ENCODE measurements at regions not wholly inside any gene's neighbourhood (a gene's known extent, or its start where the extent isn't known, plus 50 kb on each side); places are given as distances from the start of the nearest gene placed in this dataset.

GRCh38 chr6:168193816-168194721 is 115.1 kb upstream of the FRMD1 start:
- H2BK20ac ChIP-seq (ENCODE audit: low read depth, low read length) = no peak overlapping the region
- peaks cover 39% of the 10 kb centered on the region for H3K9me3 ChIP-seq (ENCODE audit: control insufficient read depth, insufficient read depth, low read length)
- ATAC-seq (ENCODE audit: low read depth) = no peak
- H3K79me1 ChIP-seq (ENCODE audit: low read depth in 1 of 2, low read length in 2 of 2) = no peaks in the 10 kb centered on the region
- H3K56ac ChIP-seq (ENCODE audit: extremely low read depth, insufficient read depth, low read length) = no peak overlapping the region
- no peak overlapping the region for H2BK15ac ChIP-seq (ENCODE audit: low read depth, low read length)
- no peak overlapping the region for H2AK9ac ChIP-seq (replicated peaks; ENCODE audit: low read depth, low read length, poor library complexity)
- ChIA-PET POLR2A (ENCODE audit: unreplicated experiment) (no interaction called here), CTCF (no interaction called here)
- no peak overlapping the region for H3K4me2 ChIP-seq (ENCODE audit: low read depth, low read length)
- no peak overlapping the region for H3K18ac ChIP-seq (ENCODE audit: low read depth, low read length)
- no peak overlapping the region for H3K23ac ChIP-seq (ENCODE audit: low read depth, low read length)
- no peak overlapping the region for H2BK5ac ChIP-seq (ENCODE audit: low read depth, low read length, poor library complexity, severe bottlenecking)
- dilution Hi-C loops (cut with HindIII; ENCODE audit: low sequenced_read_pairs, unreplicated experiment) = no loop called here
- no peak overlapping the region for H2AFZ ChIP-seq (replicated peaks; ENCODE audit: low read length, poor library complexity)
- no peaks in the 10 kb centered on the region for H3K4me1 ChIP-seq (ENCODE audit: control insufficient read depth, insufficient read depth, low read length)
- H3K4ac ChIP-seq (ENCODE audit: low read depth, low read length) = no peak overlapping the region
- no peak overlapping the region for H4K91ac ChIP-seq (ENCODE audit: insufficient read depth, low read depth, low read length)
- H3K36me3 ChIP-seq (ENCODE audit: control insufficient read depth, insufficient read depth, low read length) = no peaks in the 10 kb centered on the region
- no peak overlapping the region for H3K9ac ChIP-seq (ENCODE audit: low read depth, low read length)
- no peak for DNase-seq
- no peaks in the 10 kb centered on the region for H4K20me1 ChIP-seq (ENCODE audit: insufficient read depth, low read length)
- TF ChIP-seq BHLHE40 (IDR thresholded peaks at IDR 0.05; ENCODE audit: low read depth, low read length) (no peak), ELK1 (IDR thresholded peaks at IDR 0.05; ENCODE audit: borderline replicate concordance, low read depth, low read length) (no peak), MAFK (IDR thresholded peaks at IDR 0.05; ENCODE audit: low read depth, low read length) (no peak), POLR2A (IDR thresholded peaks at IDR 0.05; ENCODE audit: low read depth, low read length) (no peak), MXI1 (IDR thresholded peaks at IDR 0.05; ENCODE audit: borderline replicate concordance, low read depth, low read length) (no peak), CEBPB (IDR thresholded peaks at IDR 0.05; ENCODE audit: low read depth, low read length) (no peak)
- H4K8ac ChIP-seq (ENCODE audit: low read depth in 2 of 2, low read length in 2 of 2) = no peak overlapping the region
- H3K4me3 ChIP-seq (ENCODE audit: insufficient read depth, low read depth, low read length) = no peak overlapping the region
- intact Hi-C loops (cut with micrococcal nuclease) = no loop called here
- BruUV-seq (replicated peaks) = no TSS peak
- no peak overlapping the region for H3K14ac ChIP-seq (replicated peaks; ENCODE audit: low read depth, low read length)
- H2BK120ac ChIP-seq (ENCODE audit: low read depth, low read length) = no peak overlapping the region
- no peaks in the 10 kb centered on the region for H3K27me3 ChIP-seq (ENCODE audit: control insufficient read depth, insufficient read depth, low read length)
- no peak overlapping the region for H4K5ac ChIP-seq (ENCODE audit: low read depth, low read length)
- WGBS, 2 experiments (ENCODE audit: extremely low coverage in 2 of 2, insufficient read length in 1 of 2) = 86% methylated on average over 18 of the region's 42 CpGs; no CpG with 5 or more reads in 1 of the 2 experiments
- no peak overlapping the region for H2AK5ac ChIP-seq (ENCODE audit: low read depth, low read length)
- in situ Hi-C loops (cut with MboI; ENCODE audit: low sequenced_read_pairs) = no loop called here
- no peak overlapping the region for H3K27ac ChIP-seq (ENCODE audit: insufficient read depth, low read length)
- H3K9me1 ChIP-seq (ENCODE audit: insufficient read depth, low read length) = no peaks in the 10 kb centered on the region

All from IMR-90 (cell line).